HEK293T (cell line): ENCODE measurements at regions not wholly inside any gene's neighbourhood (a gene's known extent, or its start where the extent isn't known, plus 50 kb on each side); places are given as distances from the start of the nearest gene placed in this dataset.

ENCODE experiments used
- ARNT ChIP-seq: fragments of 450-650 bp; IDR thresholded peaks from 2 replicates; pipeline ENCODE4 v1.6.1; 2017; ENCODE audit warnings: mild to moderate bottlenecking
- BHLHE40 ChIP-seq: fragments of 450-650 bp; IDR thresholded peaks from 2 replicates; pipeline ENCODE4 v1.6.1; 2016; ENCODE audit warnings: mild to moderate bottlenecking, moderate library complexity, borderline replicate concordance
- CTBP1 ChIP-seq: fragments of 450-650 bp; IDR thresholded peaks from 2 replicates; pipeline ENCODE4 v1.6.1; 2016; ENCODE audit warnings: borderline replicate concordance
- ELF4 ChIP-seq: fragments of 450-650 bp; IDR thresholded peaks from 2 replicates; pipeline ENCODE4 v1.6.1; 2017; ENCODE audit warnings: antibody characterized with exemption
- FOXA1 ChIP-seq: fragments of 450-650 bp; IDR thresholded peaks from 2 replicates; pipeline ENCODE4 v1.6.1; 2016; ENCODE audit warnings: mild to moderate bottlenecking
- FOXK2 ChIP-seq: fragments of 450-650 bp; IDR thresholded peaks from 2 replicates; pipeline ENCODE4 v1.6.1; 2016; ENCODE audit warnings: mild to moderate bottlenecking
- FOXM1 ChIP-seq: fragments of 450-650 bp; IDR thresholded peaks from 2 replicates; pipeline ENCODE4 v1.6.1; 2017; ENCODE audit warnings: mild to moderate bottlenecking, borderline replicate concordance
- HDGF ChIP-seq: fragments of 450-650 bp; IDR thresholded peaks from 2 replicates; pipeline ENCODE4 v1.6.1; 2017; ENCODE audit warnings: antibody characterized with exemption, borderline replicate concordance
- LEF1 ChIP-seq: fragments of 450-650 bp; IDR thresholded peaks from 2 replicates; pipeline ENCODE4 v1.6.1; 2017; ENCODE audit warnings: mild to moderate bottlenecking, borderline replicate concordance
- NFRKB ChIP-seq: fragments of 450-650 bp; IDR thresholded peaks from 2 replicates; pipeline ENCODE4 v1.6.1; 2016; ENCODE audit warnings: mild to moderate bottlenecking, moderate library complexity
- PKNOX1 ChIP-seq: fragments of 450-650 bp; IDR thresholded peaks from 2 replicates; pipeline ENCODE4 v1.6.1; 2016
- SP1 ChIP-seq: fragments of 450-650 bp; IDR thresholded peaks from 2 replicates; pipeline ENCODE4 v1.6.1; 2017
- SUZ12 ChIP-seq: fragments of 450-650 bp; IDR thresholded peaks from 2 replicates; pipeline ENCODE4 v1.6.1; 2016; ENCODE audit warnings: mild to moderate bottlenecking
- ZNF384 ChIP-seq: fragments of 450-650 bp; IDR thresholded peaks from 2 replicates; pipeline ENCODE4 v1.6.1; 2016

GRCh38 chrX:45524296-45524695, 323.6 kb upstream of the DIPK2B start:
- TF ChIP-seq BHLHE40 (no peak), PKNOX1 (no peak), SUZ12 (no peak), ARNT (no peak), HDGF (no peak), CTBP1 (no peak), ZNF384 (no peak), SP1 (no peak), FOXM1 (no peak), ELF4 (no peak), FOXA1 (no peak), FOXK2 (no peak), NFRKB (no peak), LEF1 (no peak)
